GM19328 (cell line): ENCODE measurements at regions not wholly inside any gene's neighbourhood (a gene's known extent, or its start where the extent isn't known, plus 50 kb on each side); places are given as distances from the start of the nearest gene placed in this dataset.
"Not testable (repeated sequence)": the region's sequence is repeated elsewhere in the genome, so short reads cannot be mapped to it uniquely, and the experiment has no call there.

Experiments used
- ATAC-seq: cut with Tn5 transposase; IDR thresholded peaks from one replicate; pipeline ENCODE4 v1.9.1; 2021; ENCODE audit warnings: mild to moderate bottlenecking, moderate library complexity; ENCODE audit not compliant: unreplicated experiment

GRCh38 chr14:43479596-43480195 lies 1027.4 kb downstream of the FSCB start:
- ATAC-seq: no peak

GRCh38 chr14:43476822-43477221 lies 1030.3 kb downstream of the FSCB start:
- ATAC-seq: no peak

GRCh38 chr14:43475757-43476156 lies 1031.3 kb downstream of the FSCB start:
- ATAC-seq: no peak

- ATAC-seq: no peak
Observed at GRCh38 chr14:43471595-43471994, 1035.5 kb downstream of the FSCB start.

- ATAC-seq: no peak
Observed at GRCh38 chr14:43464968-43465367, 1042.1 kb downstream of the FSCB start.

GRCh38 chr14:43449291-43449690 lies 1057.8 kb downstream of the FSCB start:
- no peak for ATAC-seq

- no peak for ATAC-seq
Observed at GRCh38 chr14:43438056-43438455, 1069.0 kb downstream of the FSCB start.

GRCh38 chr14:43418324-43418723 lies 1088.8 kb downstream of the FSCB start:
- ATAC-seq: no peak

- no peak for ATAC-seq
Observed at GRCh38 chr14:43413084-43413483, 1094.0 kb downstream of the FSCB start.

GRCh38 chr14:43411841-43412240 lies 1095.2 kb downstream of the FSCB start:
- no peak for ATAC-seq

- no peak for ATAC-seq
Observed at GRCh38 chr14:43410631-43411030, 1096.5 kb downstream of the FSCB start.

GRCh38 chr14:43408472-43408871 lies 1098.6 kb downstream of the FSCB start:
- ATAC-seq: no peak

GRCh38 chr14:43407706-43408105 lies 1099.4 kb downstream of the FSCB start:
- ATAC-seq: no peak

GRCh38 chr14:43406931-43407330 lies 1100.2 kb downstream of the FSCB start:
- no peak for ATAC-seq

- no peak for ATAC-seq
Observed at GRCh38 chr14:43399289-43399688, 1107.8 kb downstream of the FSCB start.

GRCh38 chr14:43370565-43370896 lies 1136.6 kb downstream of the FSCB start:
- ATAC-seq: not testable (repeated sequence)

GRCh38 chr14:43369710-43370564 lies 1137.1 kb downstream of the FSCB start:
- no peak for ATAC-seq

- no peak for ATAC-seq
Observed at GRCh38 chr14:43362586-43362985, 1144.5 kb downstream of the FSCB start.

- ATAC-seq: no peak
Observed at GRCh38 chr14:43361751-43362150, 1145.3 kb downstream of the FSCB start.

GRCh38 chr14:43360239-43360638 lies 1146.8 kb downstream of the FSCB start:
- ATAC-seq: no peak

- no peak for ATAC-seq
Observed at GRCh38 chr14:43359317-43359716, 1147.8 kb downstream of the FSCB start.

- ATAC-seq: no peak
Observed at GRCh38 chr14:43356979-43357545, 1150.0 kb downstream of the FSCB start.
